ENCODE measurements at regions not wholly inside any gene's neighbourhood (a gene's known extent, or its start where the extent isn't known, plus 50 kb on each side); places are given as distances from the start of the nearest gene placed in this dataset.

DNA sequence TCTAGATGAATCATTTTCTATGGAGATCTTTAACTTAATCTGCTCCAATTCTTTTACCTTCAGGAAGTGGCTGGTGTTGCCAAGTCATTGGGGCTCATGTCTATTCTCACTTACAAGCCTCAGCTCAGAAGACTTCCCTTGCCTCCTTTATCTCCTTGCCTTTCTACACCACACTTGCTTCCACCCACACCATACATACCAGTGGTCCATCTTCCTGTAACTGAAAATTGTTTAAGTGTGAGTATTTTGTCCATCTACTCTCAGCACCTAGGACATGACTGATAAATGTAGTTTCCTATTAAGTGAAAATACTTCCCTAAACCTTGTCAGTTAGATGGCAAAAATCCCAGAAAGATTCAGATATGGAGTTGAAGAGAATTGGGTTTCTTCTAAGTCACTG is 199.7 kb upstream of the CPNE8 start (continued):
- TF ChIP-seq, protein P1, sequence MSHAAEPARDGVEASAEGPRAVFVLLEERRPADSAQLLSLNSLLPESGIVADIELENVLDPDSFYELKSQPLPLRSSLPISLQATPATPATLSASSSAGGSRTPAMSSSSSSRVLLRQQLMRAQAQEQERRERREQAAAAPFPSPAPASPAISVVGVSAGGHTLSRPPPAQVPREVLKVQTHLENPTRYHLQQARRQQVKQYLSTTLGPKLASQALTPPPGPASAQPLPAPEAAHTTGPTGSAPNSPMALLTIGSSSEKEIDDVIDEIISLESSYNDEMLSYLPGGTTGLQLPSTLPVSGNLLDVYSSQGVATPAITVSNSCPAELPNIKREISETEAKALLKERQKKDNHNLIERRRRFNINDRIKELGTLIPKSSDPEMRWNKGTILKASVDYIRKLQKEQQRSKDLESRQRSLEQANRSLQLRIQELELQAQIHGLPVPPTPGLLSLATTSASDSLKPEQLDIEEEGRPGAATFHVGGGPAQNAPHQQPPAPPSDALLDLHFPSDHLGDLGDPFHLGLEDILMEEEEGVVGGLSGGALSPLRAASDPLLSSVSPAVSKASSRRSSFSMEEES (CRISPR knock-in tag; IDR thresholded peaks at IDR 0.05) = no peak
- TF ChIP-seq, protein P2, sequence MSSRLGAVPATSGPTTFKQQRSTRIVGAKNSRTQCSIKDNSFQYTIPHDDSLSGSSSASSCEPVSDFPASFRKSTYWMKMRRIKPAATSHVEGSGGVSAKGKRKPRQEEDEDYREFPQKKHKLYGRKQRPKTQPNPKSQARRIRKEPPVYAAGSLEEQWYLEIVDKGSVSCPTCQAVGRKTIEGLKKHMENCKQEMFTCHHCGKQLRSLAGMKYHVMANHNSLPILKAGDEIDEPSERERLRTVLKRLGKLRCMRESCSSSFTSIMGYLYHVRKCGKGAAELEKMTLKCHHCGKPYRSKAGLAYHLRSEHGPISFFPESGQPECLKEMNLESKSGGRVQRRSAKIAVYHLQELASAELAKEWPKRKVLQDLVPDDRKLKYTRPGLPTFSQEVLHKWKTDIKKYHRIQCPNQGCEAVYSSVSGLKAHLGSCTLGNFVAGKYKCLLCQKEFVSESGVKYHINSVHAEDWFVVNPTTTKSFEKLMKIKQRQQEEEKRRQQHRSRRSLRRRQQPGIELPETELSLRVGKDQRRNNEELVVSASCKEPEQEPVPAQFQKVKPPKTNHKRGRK (tag; IDR thresholded peaks at IDR 0.05) = no peak

DNA sequence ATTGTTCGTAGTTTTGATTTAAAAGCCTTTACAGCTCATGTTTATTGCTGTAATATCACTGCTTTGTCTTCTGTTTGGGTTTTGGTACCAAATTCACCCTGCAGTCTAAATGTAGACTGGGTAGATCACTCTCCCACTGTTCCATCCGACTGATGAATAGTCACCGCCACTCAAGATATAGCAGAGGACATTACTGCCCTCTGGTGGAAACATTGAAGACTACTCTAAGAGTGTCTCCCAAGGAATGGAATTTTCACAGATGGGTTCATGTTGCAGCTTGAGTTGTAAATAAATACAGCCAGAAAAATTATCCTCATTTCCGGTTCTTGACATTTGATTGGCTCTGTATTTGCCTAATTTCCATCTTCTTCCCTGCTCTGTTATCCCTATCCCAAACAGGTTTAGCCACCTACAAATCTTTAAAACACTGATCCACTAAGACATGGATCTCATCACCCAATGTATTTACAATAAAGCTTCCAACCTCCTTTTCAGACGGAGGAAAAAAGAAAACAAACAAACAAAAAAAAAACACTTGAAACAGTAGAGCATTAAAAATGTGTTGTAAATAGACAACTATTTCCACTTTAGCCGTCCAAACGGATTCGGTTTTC is 198.3 kb upstream of the CPNE8 start:
- no peaks in the 10 kb centered on the region for H3K79me2 ChIP-seq (ENCODE audit: control insufficient read depth, insufficient read depth, low read length)
- H3K9me1 ChIP-seq (ENCODE audit: control insufficient read depth, insufficient read depth, low read length) = no peaks in the 10 kb centered on the region
- ChIA-PET POLR2A (interaction anchor here (0.6 kb wide), 1 partner anchor 788 kb away, joined by 3 read pairs; no protein-coding TSS in a partner anchor), CTCF (ENCODE audit: low intra/inter-chr PET ratio) (interaction anchor here (0.7 kb wide), 2 partner anchors 168 to 183 kb away, joined by 3 read pairs; no protein-coding TSS in a partner anchor)
- ATAC-seq (peak; percentile 89), FAIRE-seq (peak; percentile 83), DNase-seq (ENCODE audit: extremely low read depth in 1 of 4, low spot score in 3 of 4) (peak; percentile 35 to 63 (median 48))
- no peaks in the 10 kb centered on the region for H4K20me1 ChIP-seq (replicated peaks; ENCODE audit: control insufficient read depth, insufficient read depth, low read length)
- H3K4me2 ChIP-seq (ENCODE audit: insufficient read depth, low read length) = no peak overlapping the region
- H3K4me1 ChIP-seq (replicated peaks in 1 of 2; ENCODE audit: control insufficient read depth in 2 of 2, insufficient read depth in 2 of 2, low read length in 2 of 2) = no peaks in the 10 kb centered on the region
- BruUV-seq (replicated peaks) = no TSS peak
- H3K36me3 ChIP-seq (ENCODE audit: control insufficient read depth, insufficient read depth, low read length) = no peaks in the 10 kb centered on the region
- no peaks in the 10 kb centered on the region for H3K9me3 ChIP-seq (replicated peaks; ENCODE audit: control insufficient read depth, insufficient read depth, low read depth, low read length)
- H3K27ac ChIP-seq (ENCODE audit: extremely low read depth, low read depth, low read length) = no peak overlapping the region
- H3K27me3 ChIP-seq (ENCODE audit: control insufficient read depth in 2 of 2, insufficient read depth in 2 of 2, low read length in 2 of 2) = no peaks in the 10 kb centered on the region
- in situ Hi-C loops (cut with MboI) = loop anchor here (5.0 to 25.0 kb wide), 2 partner anchors 766 to 966 kb away; no protein-coding TSS in a partner anchor
- H2AFZ ChIP-seq (ENCODE audit: low read depth, low read length) = no peak overlapping the region
- H3K4me3 ChIP-seq = no peak overlapping the region
- whole genome bisulfite sequencing (ENCODE audit: insufficient coverage, low coverage, missing lambda C conversion rate) = 2% methylated on average over 8 of the region's 8 CpGs
- no peak overlapping the region for H3K9ac ChIP-seq (ENCODE audit: insufficient read depth in 1 of 2, low read depth in 2 of 2, low read length in 2 of 2)
- intact Hi-C loops (cut with micrococcal nuclease) = loop anchor here (1.0 to 5.0 kb wide), 3 partner anchors 182 to 966 kb away; no protein-coding TSS in a partner anchor
- TF ChIP-seq, protein P3, sequence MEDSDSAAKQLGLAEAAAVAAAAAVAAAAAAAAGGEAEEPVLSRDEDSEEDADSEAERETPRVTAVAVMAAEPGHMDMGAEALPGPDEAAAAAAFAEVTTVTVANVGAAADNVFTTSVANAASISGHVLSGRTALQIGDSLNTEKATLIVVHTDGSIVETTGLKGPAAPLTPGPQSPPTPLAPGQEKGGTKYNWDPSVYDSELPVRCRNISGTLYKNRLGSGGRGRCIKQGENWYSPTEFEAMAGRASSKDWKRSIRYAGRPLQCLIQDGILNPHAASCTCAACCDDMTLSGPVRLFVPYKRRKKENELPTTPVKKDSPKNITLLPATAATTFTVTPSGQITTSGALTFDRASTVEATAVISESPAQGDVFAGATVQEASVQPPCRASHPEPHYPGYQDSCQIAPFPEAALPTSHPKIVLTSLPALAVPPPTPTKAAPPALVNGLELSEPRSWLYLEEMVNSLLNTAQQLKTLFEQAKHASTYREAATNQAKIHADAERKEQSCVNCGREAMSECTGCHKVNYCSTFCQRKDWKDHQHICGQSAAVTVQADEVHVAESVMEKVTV (CRISPR knock-in tag; IDR thresholded peaks at IDR 0.05) = peak; percentile 60
- peak; percentile 52 for TF ChIP-seq SMC3 (conservative IDR thresholded peaks at IDR 0.05; ENCODE audit: insufficient read depth, low read depth, low read length)
- no peak for TF ChIP-seq SUPT5H (IDR thresholded peaks at IDR 0.05)
- TF ChIP-seq BRD9 (IDR thresholded peaks at IDR 0.05; ENCODE audit: low read depth, partially characterized antibody) = no peak
- TF ChIP-seq RAD21 (CRISPR knock-in tag; conservative IDR thresholded peaks at IDR 0.05 in 1 of 2, IDR thresholded peaks at IDR 0.05 in 1 of 2) = peak; percentile 73 to 84
- TF ChIP-seq, protein P4, sequence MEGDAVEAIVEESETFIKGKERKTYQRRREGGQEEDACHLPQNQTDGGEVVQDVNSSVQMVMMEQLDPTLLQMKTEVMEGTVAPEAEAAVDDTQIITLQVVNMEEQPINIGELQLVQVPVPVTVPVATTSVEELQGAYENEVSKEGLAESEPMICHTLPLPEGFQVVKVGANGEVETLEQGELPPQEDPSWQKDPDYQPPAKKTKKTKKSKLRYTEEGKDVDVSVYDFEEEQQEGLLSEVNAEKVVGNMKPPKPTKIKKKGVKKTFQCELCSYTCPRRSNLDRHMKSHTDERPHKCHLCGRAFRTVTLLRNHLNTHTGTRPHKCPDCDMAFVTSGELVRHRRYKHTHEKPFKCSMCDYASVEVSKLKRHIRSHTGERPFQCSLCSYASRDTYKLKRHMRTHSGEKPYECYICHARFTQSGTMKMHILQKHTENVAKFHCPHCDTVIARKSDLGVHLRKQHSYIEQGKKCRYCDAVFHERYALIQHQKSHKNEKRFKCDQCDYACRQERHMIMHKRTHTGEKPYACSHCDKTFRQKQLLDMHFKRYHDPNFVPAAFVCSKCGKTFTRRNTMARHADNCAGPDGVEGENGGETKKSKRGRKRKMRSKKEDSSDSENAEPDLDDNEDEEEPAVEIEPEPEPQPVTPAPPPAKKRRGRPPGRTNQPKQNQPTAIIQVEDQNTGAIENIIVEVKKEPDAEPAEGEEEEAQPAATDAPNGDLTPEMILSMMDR (IDR thresholded peaks at IDR 0.05 in 2 of 3, conservative IDR thresholded peaks at IDR 0.05 in 1 of 3; ENCODE audit: insufficient read depth in 2 of 3, low read depth in 1 of 3, low read length in 3 of 3) = peak; percentile 45 to 65 (median 52)

Data from K562 (cell line).